DMS153 treated with DMSO at 0.1 percent for 48 hours (cell line): ENCODE measurements at regions not wholly inside any gene's neighbourhood (a gene's known extent, or its start where the extent isn't known, plus 50 kb on each side); places are given as distances from the start of the nearest gene placed in this dataset.
"Not testable (repeated sequence)": the region's sequence is repeated elsewhere in the genome, so short reads cannot be mapped to it uniquely, and the experiment has no call there.

Source experiments
- DNase-seq: peaks from one replicate; lab custom pipeline; 2025; ENCODE audit not compliant: unreplicated experiment; lab: John Stamatoyannopoulos, UW

- DNase-seq, result not testable (repeated sequence)
Measured at GRCh38 chr14:35947983-35948382, 121.8 kb downstream of the BRMS1L start.

GRCh38 chr14:35944847-35945246 is 118.7 kb downstream of the BRMS1L start:
- no peak for DNase-seq

GRCh38 chr14:35940291-35940690 is 114.2 kb downstream of the BRMS1L start:
- no peak for DNase-seq

- no peak for DNase-seq
Measured at GRCh38 chr14:35938770-35939169, 112.6 kb downstream of the BRMS1L start.

- no peak for DNase-seq
Measured at GRCh38 chr14:35934499-35934898, 108.4 kb downstream of the BRMS1L start.

- DNase-seq, result no peak
Measured at GRCh38 chr14:35932659-35933159, 106.6 kb downstream of the BRMS1L start.

GRCh38 chr14:35932136-35932535 is 106.0 kb downstream of the BRMS1L start:
- DNase-seq, result no peak

GRCh38 chr14:35931346-35931745 is 105.2 kb downstream of the BRMS1L start:
- no peak for DNase-seq

- no peak for DNase-seq
Measured at GRCh38 chr14:35929186-35929585, 103.0 kb downstream of the BRMS1L start.

- DNase-seq, result no peak
Measured at GRCh38 chr14:35927727-35928126, 101.6 kb downstream of the BRMS1L start.

GRCh38 chr14:35925319-35925718 is 99.2 kb downstream of the BRMS1L start:
- no peak for DNase-seq

- DNase-seq, result not testable (repeated sequence)
Measured at GRCh38 chr14:35922590-35922989, 96.5 kb downstream of the BRMS1L start.

- no peak for DNase-seq
Measured at GRCh38 chr14:35921745-35922144, 95.6 kb downstream of the BRMS1L start.
